HUES64 (cell line): ENCODE measurements at regions not wholly inside any gene's neighbourhood (a gene's known extent, or its start where the extent isn't known, plus 50 kb on each side); places are given as distances from the start of the nearest gene placed in this dataset.
"Not testable (repeated sequence)": the region's sequence is repeated elsewhere in the genome, so short reads cannot be mapped to it uniquely, and the experiment has no call there.

Experiments
- H3K27ac ChIP-seq: 2 replicates; pipeline ENCODE4 v1.7.0; 2013; ENCODE audit warnings: low read depth, low read length, inconsistent platforms
- H3K27me3 ChIP-seq: 2 replicates; pipeline ENCODE4 v1.6.1; 2013; ENCODE audit warnings: mild to moderate bottlenecking, low read length; ENCODE audit not compliant: insufficient read depth
- H3K36me3 ChIP-seq: 2 replicates; pipeline ENCODE4 v1.6.1; 2013; ENCODE audit warnings: mild to moderate bottlenecking, low read length; ENCODE audit not compliant: insufficient read depth
- H3K4me1 ChIP-seq: 2 replicates; pipeline ENCODE4 v1.6.1; 2013; ENCODE audit warnings: mild to moderate bottlenecking, low read length, moderate library complexity; ENCODE audit not compliant: insufficient read depth
- H3K4me3 ChIP-seq: 2 replicates; pipeline ENCODE4 v1.5.1; 2013; ENCODE audit warnings: mild to moderate bottlenecking, low read length, moderate library complexity
- H3K9ac ChIP-seq: 2 replicates; pipeline ENCODE4 v1.6.1; 2013; ENCODE audit warnings: mild to moderate bottlenecking, low read depth, low read length
- H3K9me3 ChIP-seq: 2 replicates; pipeline ENCODE4 v1.6.1; 2013; ENCODE audit warnings: low read depth, low read length; ENCODE audit not compliant: insufficient read depth
- WGBS: fragments of 150-250, 120-280 bp; methylation state at CpG from one replicate; pipeline ENCODE4 v1.1.7; 2013; ENCODE audit warnings: missing lambda C conversion rate; 5-methylcytosine and 5-hydroxymethylcytosine counted together

DNA sequence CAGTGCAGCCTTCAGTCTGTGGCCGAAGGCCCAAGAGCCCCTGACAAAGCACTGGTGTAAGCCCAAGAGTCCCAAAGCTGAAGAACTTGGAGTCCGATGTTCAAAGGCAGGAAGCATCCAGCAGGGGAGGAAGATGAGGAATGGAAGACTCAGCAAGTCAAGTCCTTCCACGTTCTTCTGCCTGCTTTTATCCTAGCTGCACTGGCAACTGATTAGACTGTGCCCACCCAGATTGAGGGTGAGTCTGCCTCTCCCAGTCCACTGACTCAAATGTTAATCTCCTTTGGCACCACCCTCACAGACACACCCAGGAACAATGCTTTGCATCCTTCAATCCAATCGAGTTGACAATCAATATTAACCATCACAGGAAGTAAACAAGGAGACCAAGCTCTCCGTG is 282.2 kb upstream of the CLEC14A start:
- not testable (repeated sequence) for H3K27ac ChIP-seq, H3K36me3 ChIP-seq, H3K9me3 ChIP-seq, H3K9ac ChIP-seq, H3K4me3 ChIP-seq, H3K27me3 ChIP-seq
- H3K4me1 ChIP-seq, result peaks cover 11% of the 10 kb centered on the region
- 90% methylated on average over 4 of the region's 5 CpGs for WGBS

DNA sequence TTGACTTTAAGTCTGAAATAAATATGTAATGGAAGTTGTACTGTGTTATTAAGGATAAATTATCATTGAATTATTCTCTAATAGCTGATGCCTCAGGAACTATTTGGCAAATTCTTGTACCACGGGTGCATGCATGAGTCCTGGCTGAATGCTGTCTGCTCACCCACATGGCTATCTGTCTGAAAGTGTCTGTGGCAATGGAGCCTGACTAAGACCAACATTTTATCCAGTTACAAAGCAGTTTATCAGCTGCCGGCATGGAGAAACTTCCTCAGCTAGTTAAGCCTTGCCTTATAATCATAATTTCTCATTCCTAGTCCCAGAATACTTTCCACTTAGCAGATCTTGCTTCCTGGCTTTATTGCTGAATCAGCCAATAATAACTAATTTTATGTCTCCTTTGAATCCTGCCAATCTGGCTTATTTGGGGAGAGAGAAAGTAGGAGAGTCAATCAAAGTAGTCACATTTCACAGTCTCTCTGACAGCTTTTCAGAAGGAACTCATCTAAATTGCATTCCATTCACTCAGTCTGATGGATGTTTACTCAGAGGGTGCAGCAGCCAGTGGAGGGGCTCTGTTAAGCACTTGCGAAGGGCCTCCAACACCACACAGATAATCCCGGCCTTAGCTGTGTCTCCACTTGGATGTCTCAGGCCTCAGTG is 280.6 kb upstream of the CLEC14A start:
- Histone ChIP-seq H3K27me3 (no peaks in the 10 kb centered on the region), H3K27ac (peak overlapping the region; percentile 7; the same call in 1 of the 2 replicates), H3K4me1 (peaks cover 11% of the 10 kb centered on the region), H3K9me3 (no peaks in the 10 kb centered on the region), H3K4me3 (no peak overlapping the region), H3K36me3 (no peaks in the 10 kb centered on the region), H3K9ac (no peak overlapping the region)
- 61% methylated on average over 4 of the region's 4 CpGs for WGBS

DNA sequence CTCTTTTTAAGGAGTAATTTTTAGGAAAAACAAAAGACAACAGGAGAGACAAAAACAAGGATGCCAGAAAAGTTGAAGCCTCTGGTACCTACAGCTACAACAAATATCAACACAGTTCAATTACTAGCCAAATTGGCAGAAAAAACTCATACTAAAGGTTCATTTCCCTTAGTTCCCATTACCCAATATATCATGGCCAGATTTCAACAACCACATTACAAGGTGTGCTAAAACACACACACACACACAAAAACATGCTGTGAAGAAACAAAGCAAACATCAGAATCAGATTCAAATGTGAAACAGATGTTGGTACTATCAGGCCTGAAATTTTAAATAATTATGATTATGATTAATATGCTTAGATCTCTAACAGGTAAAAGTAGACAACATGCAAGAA is 272.7 kb upstream of the CLEC14A start:
- Histone ChIP-seq H3K4me3 (no peak overlapping the region), H3K9ac (no peak overlapping the region)

DNA sequence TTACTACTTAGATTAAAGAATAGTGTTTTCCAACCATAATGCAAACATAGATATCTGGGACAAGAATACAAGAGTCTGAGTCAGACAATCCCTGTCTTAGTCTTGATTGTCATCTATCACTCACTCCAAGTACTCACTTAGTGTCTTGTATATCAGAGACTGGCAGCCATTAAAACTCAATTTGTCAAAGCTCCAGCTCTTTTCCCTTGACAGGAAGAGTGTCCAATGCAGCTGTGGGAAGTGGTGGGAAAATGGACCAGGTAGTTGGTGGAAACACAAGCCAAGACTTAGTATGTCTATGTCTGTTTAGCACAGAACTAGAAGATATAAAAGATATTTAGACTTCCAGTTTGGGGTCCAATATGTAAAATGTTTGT is 271.6 kb upstream of the CLEC14A start:
- peaks cover 39% of the 10 kb centered on the region for H3K4me1 ChIP-seq
- H3K27ac ChIP-seq, result no peak overlapping the region
- H3K9ac ChIP-seq, result no peak overlapping the region
- H3K9me3 ChIP-seq, result no peaks in the 10 kb centered on the region
- H3K36me3 ChIP-seq, result no peaks in the 10 kb centered on the region
- H3K4me3 ChIP-seq, result no peak overlapping the region
- H3K27me3 ChIP-seq, result no peaks in the 10 kb centered on the region

More for the DNA sequence above, 272.7 kb upstream of the CLEC14A start:
- H3K27ac ChIP-seq, result no peak overlapping the region
- no peaks in the 10 kb centered on the region for H3K27me3 ChIP-seq
- no peaks in the 10 kb centered on the region for H3K9me3 ChIP-seq
- H3K4me1 ChIP-seq, result peaks cover 35% of the 10 kb centered on the region
- no peaks in the 10 kb centered on the region for H3K36me3 ChIP-seq

DNA sequence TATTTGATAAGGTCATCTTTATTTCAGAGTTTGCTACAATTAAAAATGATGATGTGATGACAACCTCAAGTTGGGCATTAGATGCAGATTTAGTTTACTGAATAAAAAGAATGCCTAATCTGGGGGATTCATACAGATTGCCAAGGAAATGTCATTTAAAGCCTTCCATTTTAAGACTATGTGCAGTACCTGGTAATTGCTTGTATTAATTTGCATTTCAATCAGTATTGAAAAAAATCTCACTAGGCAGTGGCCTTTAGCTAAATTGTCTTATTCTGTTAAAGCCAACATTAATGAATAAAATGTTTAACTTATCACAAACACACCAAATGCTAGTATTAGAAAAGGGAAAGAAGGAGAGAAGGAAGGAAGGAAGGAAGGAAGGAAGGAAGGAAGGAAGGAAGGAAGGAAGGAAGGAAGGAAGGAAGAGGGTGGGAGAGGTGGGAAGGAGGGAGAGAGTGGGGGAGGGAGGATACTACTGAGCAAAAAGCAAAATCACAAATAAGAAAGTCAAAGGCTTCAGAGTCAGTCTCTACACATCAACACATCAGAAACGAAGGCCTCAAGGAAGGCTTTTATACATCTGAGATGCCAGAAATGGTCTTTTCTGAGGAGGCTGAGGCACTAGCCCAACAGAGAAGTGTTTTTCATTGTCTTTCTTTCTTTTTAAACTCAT is 271.1 kb upstream of the CLEC14A start:
- Histone ChIP-seq H3K9ac (no peak overlapping the region), H3K4me3 (no peak overlapping the region), H3K4me1 (peaks cover 41% of the 10 kb centered on the region), H3K27ac (no peak overlapping the region), H3K9me3 (no peaks in the 10 kb centered on the region), H3K27me3 (no peaks in the 10 kb centered on the region), H3K36me3 (no peaks in the 10 kb centered on the region)
- WGBS, result 80% methylated on average over 1 of the region's 1 CpG

DNA sequence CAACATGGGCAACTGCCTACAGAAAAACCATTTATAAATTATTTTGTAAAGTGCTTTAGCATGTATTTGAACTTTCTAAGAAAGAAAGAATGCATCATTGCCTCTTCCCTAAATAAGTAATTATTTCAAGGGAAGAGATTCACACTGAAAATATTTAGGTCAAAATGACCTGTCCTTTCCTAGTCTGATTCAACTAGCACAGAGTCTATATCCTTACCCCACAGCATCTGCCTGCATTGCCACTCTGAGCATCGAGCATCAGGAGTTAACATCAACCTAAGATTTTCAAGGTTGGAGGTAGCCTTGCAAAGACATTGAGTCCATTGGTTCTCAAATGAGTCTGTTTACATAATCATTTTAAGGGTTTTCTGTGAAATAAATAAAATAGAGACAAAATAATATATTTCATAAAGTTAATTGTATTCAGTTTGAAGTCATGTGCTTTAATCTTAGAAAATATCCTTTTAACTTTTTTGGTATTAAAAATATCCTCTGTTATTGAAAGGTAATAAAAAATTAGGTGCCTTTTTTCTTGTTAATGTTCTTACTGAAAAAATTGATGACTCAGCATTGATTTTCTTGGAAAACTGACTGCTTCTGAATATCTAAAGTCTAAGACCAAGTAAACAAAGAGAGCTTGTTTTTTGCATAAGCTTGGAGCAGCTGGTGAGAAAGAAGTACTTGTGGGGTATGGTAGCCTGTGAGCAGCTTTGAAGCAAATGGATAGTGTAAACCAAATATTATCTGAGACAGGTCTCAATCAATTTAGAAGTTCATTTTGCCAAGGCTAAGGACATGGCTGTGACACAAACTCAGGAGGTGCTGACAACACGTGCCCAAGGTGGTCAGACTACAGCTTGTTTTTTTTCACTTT is 269.0 kb upstream of the CLEC14A start:
- Histone ChIP-seq H3K4me1 (peaks cover 41% of the 10 kb centered on the region), H3K9me3 (no peaks in the 10 kb centered on the region), H3K4me3 (peak overlapping the region; percentile 4; the same call in 1 of the 2 replicates), H3K36me3 (no peaks in the 10 kb centered on the region), H3K9ac (no peak overlapping the region), H3K27ac (peak overlapping the region; percentile 79; the same call in 1 of the 2 replicates), H3K27me3 (no peaks in the 10 kb centered on the region)
- 57% methylated on average over 2 of the region's 2 CpGs for WGBS

DNA sequence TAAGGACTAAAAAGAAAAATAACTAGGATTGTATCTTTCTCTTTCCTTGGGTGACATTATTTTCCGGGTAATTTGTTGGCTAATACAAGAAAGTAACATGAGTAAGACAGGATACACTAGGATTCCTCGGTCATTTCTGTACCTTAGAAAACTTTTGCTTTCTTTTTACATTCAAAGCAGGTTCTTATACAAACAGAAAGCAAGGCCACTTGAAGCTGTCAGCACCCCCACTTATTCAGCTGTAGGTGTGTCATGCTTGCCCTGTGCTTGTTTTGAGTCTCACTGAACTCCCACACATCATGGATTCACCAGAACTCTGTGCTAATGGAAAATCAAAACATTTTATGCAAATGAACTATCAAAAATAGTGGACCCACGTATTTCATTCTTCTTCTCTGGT is 266.8 kb upstream of the CLEC14A start:
- Histone ChIP-seq H3K4me3 (no peak overlapping the region), H3K4me1 (peaks cover 41% of the 10 kb centered on the region), H3K9ac (no peak overlapping the region), H3K27ac (no peak overlapping the region), H3K9me3 (no peaks in the 10 kb centered on the region), H3K36me3 (no peaks in the 10 kb centered on the region), H3K27me3 (no peaks in the 10 kb centered on the region)
- 85% methylated on average over 3 of the region's 3 CpGs for WGBS

DNA sequence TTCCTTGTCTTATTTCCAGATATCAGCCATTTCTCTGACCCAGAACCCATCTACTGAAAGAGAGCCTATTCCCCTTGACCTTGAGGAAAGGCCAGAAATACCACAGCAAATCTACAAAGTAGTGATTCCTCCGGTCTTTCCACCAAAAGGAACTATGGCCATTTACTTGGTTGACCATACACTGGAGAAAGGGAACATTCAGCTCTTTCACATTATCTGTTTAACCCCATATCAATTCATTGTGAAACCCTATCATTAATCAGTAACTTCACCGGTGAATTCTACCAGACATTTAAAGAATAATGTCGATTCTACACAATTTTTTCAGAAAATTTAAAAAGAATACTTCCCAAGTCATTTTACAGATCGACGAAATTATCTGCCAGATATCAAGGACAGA is 265.7 kb upstream of the CLEC14A start:
- H3K9me3 ChIP-seq, result no peaks in the 10 kb centered on the region
- H3K36me3 ChIP-seq, result no peaks in the 10 kb centered on the region
- WGBS, result 93% methylated on average over 5 of the region's 5 CpGs

DNA sequence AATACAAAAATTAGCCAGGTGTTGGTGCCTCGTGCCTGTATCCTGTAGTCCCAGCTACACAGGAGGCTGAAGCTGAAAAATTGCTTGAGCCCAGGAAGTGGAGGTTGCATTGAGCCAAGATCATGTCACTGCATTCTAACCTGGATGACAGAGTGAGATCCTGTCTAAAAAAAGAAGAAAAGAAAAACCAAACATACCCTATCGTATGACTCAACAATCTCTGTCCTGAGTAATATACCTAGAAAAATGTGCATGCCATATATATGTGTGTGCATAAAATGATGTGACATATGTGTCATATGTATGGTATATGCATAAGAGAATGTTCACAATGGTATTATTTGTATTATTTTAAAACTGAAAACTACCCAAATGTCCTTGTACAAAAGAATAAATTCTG is 261.5 kb upstream of the CLEC14A start:
- Histone ChIP-seq H3K27me3 (no peaks in the 10 kb centered on the region), H3K4me1 (peaks cover 1% of the 10 kb centered on the region; the same call in 1 of the 2 replicates), H3K36me3 (no peaks in the 10 kb centered on the region), H3K27ac (no peak overlapping the region), H3K9ac (no peak overlapping the region), H3K4me3 (no peak overlapping the region), H3K9me3 (no peaks in the 10 kb centered on the region)
- WGBS, result 96% methylated on average over 1 of the region's 2 CpGs

More for the DNA sequence above, 265.7 kb upstream of the CLEC14A start:
- Histone ChIP-seq H3K4me3 (no peak overlapping the region), H3K27me3 (no peaks in the 10 kb centered on the region), H3K27ac (no peak overlapping the region), H3K4me1 (peaks cover 33% of the 10 kb centered on the region), H3K9ac (no peak overlapping the region)

DNA sequence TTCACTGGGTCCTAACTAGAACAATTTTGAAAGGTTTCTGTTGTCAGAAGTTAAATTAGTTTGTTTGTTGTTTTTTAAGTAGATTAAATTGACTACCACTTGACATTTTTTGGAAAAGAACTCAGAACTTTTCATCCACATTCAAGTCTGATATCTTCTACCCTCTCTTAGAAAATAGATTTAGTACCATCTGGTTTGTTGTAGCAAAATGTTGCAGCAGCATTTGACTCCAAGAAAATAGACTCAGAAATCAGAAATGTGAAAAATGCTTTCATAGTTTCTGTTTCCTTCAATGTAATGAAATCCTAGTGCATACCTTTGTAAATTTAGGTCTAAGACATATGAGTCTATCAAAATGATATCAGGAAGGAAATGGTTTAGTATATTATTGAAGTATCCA is 256.3 kb upstream of the CLEC14A start:
- H3K36me3 ChIP-seq, result no peaks in the 10 kb centered on the region
- no peak overlapping the region for H3K27ac ChIP-seq
- H3K9me3 ChIP-seq, result no peaks in the 10 kb centered on the region
- no peak overlapping the region for H3K9ac ChIP-seq
- H3K4me1 ChIP-seq, result no peaks in the 10 kb centered on the region
- no peak overlapping the region for H3K4me3 ChIP-seq
- H3K27me3 ChIP-seq, result no peaks in the 10 kb centered on the region

DNA sequence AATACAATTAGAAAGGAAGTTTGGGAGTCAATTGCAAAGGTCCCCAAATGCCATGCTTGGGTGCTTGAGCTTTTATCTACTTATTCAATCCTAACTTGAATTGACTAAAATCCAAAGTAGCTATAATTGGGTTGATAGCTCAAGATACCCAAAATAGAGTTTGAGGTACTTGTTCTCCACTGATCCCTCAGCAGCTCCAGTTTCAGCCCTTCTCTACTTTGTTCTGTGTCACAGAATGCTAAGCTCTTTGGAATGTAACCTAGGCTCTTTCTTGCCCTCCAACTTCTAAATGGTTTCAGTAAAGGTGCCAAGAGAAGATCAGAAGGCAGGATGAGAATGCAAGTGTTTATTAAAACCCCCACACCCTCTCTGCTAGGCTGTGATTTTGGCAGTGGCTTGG is 251.4 kb upstream of the CLEC14A start:
- Histone ChIP-seq H3K4me3 (no peak overlapping the region), H3K27me3 (no peaks in the 10 kb centered on the region), H3K27ac (no peak overlapping the region), H3K9me3 (no peaks in the 10 kb centered on the region), H3K4me1 (no peaks in the 10 kb centered on the region), H3K9ac (no peak overlapping the region), H3K36me3 (no peaks in the 10 kb centered on the region)
